ENCODE measurements at regions not wholly inside any gene's neighbourhood (a gene's known extent, or its start where the extent isn't known, plus 50 kb on each side); places are given as distances from the start of the nearest gene placed in this dataset.

GRCh38 chr15:100718075-100718980, 115.9 kb downstream of the ASB7 start:
- no peak for TF ChIP-seq ZNF623 (tag by site-specific recombination; IDR thresholded peaks at IDR 0.05)
- TF ChIP-seq CTCF (tag by site-specific recombination; IDR thresholded peaks at IDR 0.05): no peak
- no peak for TF ChIP-seq BCL6B (tag by site-specific recombination; IDR thresholded peaks at IDR 0.05)
- TF ChIP-seq ZBTB49 (tag by site-specific recombination; IDR thresholded peaks at IDR 0.05; ENCODE audit: low read depth): no peak
- TF ChIP-seq PATZ1 (tag by site-specific recombination; IDR thresholded peaks at IDR 0.05): no peak
- no peak for TF ChIP-seq ZNF274 (IDR thresholded peaks at IDR 0.05; ENCODE audit: low read length)
- TF ChIP-seq ZNF274 (tag by site-specific recombination; IDR thresholded peaks at IDR 0.05; ENCODE audit: borderline replicate concordance): no peak
- TF ChIP-seq TSHZ1 (tag by site-specific recombination; IDR thresholded peaks at IDR 0.05; ENCODE audit: borderline replicate concordance): no peak
- TF ChIP-seq ELK4 (IDR thresholded peaks at IDR 0.05; ENCODE audit: borderline replicate concordance, low read depth, low read length): no peak

Data from HEK293 (cell line).